NCI-H1694 treated with DMSO at 0.1 percent for 48 hours (cell line): ENCODE measurements at regions not wholly inside any gene's neighbourhood (a gene's known extent, or its start where the extent isn't known, plus 50 kb on each side); places are given as distances from the start of the nearest gene placed in this dataset.

Source experiments
- DNase-seq: peaks from one replicate; lab custom pipeline; 2025; lab: John Stamatoyannopoulos, UW

DNA sequence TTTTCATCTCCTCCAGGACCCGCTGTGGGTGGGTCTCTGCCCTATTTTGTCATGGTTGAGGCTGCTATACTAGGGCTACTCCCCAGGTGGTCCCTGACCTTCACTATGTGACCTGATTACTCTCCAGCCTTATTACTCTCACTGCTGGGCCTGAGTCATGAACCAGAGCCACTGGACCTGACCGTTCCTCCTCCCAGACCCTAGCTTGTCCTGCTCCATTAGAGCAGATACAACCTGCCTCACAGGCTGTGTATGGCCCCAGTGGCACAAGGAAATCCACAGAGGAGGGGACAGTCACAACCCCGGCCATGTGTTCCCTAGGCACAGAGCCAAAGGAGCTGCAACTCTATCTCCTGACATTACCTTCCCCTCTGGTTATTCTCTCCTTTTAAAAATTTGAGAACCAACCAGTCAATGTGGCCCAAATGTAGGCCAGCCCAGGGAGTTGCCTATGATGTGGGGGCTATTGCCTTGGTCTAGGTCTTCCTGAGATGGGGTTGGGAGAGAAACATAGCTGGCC, 96.0 kb upstream of the FSTL4 start:
- no peak for DNase-seq

DNA sequence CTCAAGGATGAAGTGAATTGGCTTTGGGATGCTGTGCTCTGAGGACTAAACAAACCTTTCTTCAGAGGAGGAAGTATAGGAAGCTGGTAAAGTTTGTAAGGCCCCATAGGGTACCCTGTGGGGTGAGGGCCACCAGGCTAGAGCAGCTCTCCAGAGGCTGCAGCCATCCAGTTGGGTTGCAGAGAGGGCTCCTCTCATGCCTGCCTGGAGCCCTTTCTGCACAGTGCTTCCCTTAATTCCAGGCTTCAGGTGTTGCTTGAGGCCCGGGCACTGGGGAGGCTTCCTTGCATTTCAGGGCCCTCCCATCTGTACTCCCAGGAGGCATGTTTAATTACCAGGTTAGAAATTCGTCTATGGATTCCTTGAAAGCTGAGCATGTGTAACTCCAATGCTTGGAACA, 95.3 kb upstream of the FSTL4 start:
- DNase-seq: no peak

DNA sequence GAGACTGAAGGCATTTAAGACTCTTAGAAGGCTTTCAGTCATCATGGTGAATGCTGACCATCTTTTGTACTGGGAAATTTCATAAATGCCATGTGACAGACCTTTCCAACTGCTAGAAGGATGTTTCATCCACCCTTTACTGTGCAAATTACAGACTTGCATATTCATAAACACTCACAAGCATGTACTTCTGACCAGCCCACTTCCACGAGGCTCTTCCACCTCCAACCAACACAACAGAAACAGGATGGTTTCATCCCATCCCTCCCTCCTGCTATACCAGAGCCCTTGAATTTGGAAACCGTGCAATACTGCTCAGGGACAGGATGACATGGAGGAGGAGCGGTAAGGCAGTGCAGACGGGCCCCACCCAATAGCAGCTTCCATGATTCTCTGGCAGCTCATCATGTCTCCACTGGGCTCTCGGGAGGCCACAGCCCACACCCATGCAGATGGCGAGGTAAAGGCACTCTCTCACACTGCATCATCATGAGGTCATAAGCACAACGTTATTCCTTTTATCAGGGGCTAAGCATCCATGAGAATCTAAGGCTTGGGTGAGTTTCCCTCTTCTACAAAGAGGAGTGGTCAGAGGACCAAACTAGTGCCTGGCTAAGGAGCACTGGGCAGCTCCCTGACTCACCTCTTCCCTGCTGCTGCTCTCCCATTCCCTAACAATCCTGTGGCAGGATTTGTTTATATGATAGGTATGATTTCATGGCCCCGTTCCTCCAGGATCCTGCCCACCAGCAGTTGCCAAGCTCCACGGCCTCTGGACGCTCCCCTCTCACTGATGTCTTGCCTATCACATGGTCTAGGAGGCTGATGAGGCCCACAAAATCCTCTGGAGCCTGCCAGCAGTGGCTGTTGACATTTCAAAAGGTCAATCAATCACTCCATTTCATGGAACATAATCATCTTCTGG, 94.4 kb upstream of the FSTL4 start:
- DNase-seq: no peak

DNA sequence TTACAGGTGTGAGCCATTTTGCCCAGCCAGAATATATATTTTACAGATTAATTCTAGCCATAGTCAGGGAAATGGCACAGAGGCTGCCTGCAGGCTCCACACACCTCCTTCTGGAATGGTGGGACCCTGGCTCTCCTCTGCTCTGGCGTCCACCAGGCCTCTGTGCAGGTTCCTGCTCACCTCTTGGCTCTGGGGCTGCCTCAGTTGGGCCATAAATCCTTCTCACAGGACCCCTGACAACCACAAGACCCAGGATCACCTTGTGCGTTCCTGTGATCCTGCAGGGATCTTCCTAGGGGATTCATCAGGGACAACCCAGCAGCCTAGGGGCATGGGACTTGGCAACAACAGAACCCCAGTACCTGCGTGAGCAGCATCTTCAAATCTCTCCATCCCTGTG, 93.0 kb upstream of the FSTL4 start:
- no peak for DNase-seq

DNA sequence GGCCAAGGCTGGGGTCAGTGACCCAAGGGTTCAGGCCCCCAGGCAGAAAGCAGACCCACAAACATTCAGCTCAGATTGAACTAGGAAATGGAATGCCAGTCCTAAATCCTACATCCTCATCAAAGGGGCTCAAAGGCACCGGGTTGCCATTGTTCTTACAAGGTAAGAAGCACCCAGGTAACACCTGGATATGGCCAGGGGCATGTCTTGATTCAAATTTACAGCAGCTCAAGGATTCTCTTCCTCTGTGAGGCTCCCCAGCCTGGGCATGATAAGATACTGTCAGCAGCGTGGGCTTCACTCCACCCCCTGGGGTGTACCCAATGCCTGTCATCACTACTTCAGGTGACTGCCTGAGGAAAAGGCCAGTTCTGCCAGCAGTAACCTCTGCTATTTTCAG, 92.1 kb upstream of the FSTL4 start:
- DNase-seq: no peak

DNA sequence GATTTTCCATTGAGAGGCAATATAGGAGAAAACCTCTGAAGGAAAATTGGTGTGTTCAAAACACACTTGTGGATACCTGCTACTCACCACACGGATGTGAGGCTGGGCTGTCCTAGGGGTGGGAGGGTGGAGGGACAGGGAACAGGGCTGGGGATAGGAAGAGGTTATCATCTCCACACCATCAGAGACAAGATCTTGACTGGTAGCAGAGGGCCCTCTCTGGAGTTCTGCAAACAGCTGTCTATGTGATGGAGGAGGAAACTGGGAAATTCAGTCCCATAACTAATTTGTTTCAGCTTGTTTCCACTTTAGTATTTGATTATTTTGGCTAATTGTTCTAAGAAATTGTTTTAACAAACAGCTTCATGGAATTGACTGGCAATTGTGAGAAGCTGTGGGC, 91.6 kb upstream of the FSTL4 start:
- no peak for DNase-seq

DNA sequence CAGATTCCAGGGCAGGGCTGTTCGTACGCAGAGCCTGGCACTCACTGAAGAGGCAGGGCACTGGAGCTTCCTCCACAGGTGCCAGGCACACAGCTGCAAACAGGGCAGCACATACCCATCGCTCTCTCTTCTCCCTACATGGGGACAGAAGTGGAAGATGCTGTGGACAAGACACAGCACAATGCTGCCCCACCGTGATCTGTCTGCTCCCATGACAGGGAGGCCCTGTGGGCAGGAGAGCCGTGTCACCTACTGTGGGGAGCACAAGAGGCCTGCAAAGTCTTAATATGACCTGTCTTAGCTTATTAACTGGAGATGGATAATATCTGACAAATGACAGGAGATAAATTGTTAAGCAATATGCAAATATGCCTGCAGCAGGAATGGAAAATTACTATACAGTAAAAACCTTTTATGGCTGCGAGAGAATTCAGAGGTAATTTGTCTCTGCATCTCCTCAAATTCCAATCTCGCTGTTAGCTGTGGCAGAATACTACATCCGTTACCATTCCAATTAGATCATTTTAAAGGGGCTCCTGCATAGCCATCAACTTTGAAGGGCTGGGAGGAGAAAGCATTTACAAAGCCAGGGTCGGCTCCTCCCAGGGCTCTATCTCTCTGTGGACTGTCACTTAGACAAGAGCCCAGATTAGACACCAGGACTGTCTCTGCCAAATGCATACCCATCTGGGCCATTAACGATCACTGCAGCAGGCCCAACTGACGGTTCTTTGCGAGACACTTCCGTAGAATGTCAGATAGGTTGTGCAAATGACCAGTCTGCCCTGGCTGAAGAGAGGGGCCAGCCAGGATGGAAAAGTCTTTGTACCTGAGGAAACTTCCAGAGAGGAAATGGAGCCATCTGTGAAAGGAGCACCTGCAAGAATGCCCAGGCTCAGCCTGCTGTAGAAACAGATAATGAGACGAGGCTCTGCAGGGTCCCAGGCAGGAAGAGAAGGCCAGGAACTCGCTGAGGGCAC, 90.7 kb upstream of the FSTL4 start:
- no peak for DNase-seq

DNA sequence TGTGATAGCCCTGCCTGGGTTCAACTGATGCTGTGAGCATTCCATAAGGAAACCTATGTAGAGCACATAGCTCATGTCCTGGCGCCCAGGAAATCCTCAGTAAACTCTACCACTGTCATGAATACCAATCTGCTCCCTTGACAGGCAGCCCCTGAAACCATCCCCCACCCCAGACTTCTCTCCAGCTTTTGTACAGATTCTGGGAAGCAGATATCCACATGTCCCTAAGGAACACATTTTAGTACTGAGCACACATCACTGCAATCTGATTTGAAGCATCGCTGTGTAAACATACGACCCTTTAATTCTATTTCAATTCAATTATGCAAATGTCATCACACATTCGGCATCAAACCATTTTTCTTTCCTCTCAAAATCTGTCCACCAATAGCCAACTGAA, 89.5 kb upstream of the FSTL4 start:
- no peak for DNase-seq

DNA sequence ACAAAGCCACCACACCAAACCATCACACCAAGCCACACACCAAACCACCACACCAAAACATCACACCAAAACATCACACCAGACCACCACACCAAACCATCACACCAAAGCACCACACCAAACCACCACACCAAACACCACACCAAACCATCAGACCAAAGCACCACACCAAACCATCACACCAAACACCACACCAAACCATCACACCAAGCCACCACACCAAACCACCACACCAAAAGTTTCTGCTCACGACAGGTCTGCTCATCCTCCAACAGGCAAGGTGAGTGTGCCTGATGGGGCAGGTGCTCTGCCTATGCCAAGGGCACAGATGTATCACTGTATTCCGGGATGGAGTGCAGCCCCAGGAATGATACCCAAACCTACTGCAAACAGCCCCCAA, 87.9 kb upstream of the FSTL4 start:
- DNase-seq: no peak

DNA sequence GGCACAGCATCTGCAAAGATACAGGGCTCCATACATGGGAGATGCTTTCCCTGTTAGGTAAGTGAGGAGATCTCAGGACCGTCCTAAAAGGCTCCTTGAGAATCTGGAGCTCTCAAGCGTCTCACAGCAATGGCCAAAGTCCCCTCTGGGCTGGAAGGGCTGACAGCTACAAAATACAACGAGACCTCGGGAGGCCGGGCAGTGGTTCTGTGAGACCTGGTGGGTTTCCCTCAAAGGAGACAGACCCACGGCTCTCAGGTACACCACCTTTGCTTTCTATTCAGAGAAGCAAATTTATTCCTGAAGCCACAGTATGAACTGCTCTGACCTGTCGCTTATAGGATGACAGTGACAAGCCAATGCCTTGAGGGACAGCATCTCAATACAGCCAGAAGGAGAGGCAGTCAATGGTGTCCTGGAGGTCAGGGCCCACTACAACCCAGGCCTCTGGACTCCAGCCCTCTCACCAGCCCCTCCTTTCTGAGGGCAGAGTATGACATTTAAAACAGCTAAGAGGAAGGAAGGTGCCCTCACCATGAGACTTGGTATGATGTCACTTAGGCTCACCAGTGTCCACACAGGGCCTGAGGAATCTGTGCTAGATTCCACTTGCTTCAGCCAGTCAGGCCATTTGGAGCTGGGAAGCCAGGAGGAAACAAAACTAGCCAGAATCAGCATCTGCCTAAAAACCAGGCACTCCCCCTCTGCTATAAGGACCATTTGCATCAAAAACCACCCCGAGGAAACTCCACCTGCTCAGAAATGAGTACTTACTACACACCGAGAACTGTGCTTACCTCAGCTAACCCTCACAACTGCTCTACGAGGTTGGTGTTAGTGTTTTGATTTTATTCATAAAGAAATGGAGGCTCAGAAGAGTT, 86.5 kb upstream of the FSTL4 start:
- no peak for DNase-seq

DNA sequence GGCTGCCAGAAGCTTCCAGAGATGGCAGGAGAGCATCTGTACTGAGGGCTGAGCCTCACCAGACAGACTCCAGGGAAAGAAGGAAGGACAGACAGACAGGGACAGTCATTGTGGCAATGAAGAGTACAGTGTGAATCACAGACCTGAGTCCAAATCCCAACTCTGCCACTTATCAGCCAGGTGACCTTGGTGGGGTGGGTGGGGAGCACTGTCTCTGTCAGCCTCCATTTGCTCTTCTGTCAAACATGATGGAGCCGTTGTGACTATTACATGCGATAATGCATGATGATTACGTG, 85.9 kb upstream of the FSTL4 start:
- no peak for DNase-seq

DNA sequence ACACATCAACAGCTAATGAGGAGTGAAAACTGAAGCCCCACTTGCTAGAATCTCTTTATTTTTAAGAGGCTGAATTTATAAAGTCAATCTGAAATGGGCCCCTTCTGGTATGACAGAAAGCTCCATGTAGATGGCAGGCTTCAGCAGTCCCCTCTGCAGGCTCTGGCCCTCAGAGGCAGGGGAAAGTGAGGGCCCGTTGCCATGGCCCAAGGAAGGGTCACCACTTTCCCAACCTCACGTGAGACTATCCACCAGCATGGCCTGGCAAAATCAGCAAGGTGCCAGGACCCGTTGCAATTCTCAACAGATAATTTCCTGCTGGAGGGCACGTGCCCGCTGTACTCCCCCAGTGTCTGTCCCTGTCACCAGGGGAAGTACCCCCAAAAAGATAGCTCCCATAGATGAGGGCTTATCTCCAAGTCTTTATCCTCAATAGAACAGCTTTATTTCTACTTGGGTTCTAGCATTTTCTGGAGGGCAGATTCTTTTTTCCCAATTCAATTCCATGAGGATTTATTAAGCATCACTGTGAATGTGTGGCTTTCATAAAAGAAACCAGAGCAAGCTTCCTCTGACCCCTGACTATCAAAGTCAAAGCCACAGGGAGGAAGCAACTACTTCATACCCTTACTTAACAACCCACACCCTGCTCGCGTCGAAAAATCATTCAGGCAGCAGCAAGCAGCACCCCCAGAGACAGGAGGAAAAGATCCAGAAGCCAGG, 85.4 kb upstream of the FSTL4 start:
- no peak for DNase-seq

DNA sequence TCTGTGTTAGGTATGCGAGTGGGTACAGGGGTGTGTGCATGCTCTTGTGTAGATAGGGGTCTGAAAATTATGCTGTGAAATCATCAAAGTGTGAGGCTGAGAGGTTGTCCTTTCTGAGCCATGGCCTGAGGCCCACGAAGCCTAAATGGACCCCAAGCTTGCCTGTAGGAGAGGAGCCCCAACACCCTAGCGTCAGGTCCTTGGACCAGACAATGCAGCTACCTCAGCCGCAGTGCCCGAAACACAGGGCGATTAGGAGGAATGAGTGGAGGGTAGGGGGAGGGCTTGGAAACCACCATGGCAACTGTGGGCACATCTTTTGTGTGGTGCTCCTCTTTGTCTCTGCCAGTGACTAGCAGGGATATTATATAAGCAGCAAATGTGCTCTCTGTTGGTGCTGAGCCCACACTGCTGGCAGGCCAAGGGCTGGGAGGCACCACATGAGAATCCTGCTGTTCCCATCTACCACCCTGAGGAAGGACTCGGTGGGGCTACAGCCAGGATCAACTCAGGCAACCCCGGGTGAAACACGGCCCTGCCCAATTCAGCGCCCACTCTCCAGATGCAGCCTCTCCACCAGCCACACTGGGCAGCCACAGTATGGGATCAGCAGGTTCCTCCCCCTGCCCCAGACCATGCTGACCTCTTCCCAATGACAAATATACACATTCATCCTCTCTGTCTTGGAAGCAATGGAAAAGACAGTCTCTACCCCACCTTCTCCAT, 84.6 kb upstream of the FSTL4 start:
- DNase-seq: no peak

DNA sequence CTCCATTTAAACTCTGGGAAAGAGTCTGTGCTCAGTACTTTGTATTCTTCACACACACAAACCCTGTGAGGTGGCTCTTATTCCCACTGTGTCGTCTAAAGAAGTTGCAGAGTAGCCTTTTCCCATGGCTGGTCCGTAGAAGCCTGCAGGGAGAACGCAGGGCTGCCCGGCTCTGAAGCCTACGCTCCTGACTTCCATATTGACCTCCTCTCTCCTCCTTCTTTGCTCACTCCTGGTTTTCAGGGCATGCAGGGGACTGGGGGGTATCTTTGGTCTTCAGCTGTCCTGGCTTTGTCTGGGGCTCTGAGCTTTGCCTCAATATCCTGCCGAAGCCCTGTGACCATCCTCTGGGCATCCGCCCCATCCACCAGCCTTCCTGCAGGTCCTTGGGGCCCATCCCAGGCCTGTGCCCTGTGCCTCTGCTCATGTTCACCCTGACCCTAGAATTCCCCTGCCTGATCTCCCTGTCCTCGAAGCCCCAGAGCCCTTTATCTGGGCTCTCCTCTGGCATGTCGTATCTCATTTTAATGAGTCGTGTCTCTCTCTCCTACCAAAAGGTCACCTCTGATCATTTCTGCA, 83.8 kb upstream of the FSTL4 start:
- DNase-seq: no peak

DNA sequence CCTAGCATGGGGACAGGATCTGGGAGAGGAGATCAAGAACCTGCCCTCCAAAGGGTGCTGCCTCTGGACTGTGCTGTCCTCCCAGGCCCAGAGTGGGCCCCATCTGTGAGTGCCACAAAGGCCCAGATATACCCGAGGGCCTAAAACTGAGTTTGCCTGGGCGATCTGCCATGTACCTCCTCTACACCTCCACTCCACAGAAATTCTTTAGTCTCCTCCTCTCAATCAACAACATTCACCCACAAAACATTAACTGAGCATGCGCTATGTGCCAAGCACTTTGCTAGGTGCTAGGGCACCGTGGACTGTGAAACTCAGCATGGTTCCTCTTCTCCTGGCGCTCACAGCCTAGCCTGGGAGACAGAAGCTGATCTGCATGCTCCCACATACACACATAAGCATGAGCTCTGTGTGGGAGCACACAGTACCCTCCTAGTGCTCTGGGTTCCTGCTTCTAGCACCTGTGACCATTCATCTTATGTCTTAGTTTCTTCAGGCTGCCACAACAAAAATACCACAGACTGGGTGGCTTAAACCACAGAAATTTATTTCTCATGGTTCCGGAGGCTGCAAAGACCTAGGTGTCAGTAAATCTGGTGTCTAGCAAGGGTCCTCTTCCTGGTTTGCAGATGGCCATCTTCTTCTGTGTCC, 82.0 kb upstream of the FSTL4 start:
- no peak for DNase-seq

DNA sequence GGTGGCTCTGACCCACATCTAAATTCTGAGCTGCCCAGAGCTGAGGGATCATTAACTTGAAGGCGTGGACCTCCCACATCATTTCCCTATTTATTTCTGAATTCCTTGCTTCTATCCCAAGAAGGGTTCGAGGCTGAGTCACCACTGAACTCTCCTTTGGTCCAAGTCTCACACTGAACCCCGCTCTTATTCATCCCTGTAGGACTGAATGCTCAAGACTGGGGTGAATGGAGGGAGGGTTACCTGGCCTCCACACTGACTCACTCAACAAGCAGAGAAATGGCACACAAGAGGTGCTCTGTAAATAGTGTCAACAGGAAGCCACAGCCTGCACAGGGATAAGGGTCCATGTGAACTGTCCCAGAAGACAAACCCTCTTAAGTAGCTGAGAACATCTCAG, 79.1 kb upstream of the FSTL4 start:
- DNase-seq: no peak

DNA sequence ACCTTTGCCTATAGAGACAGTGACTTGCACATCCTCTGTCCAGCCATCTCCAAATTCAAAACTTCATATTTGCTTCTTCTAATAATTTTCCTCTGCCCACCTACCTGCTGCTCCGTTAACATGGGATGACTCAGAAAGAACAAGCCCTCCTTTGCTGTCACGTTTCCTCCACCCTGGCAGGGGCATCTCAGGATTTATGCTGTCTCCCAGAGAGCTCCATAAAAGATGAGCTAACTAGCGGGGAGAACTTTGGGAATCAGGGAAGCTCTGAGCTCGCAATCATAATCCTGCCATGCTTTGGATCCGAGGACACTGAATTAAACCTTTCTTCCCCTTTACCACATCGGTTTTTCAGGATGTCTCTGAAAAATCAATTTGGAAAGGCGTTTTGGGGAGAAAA, 78.4 kb upstream of the FSTL4 start:
- DNase-seq: no peak

DNA sequence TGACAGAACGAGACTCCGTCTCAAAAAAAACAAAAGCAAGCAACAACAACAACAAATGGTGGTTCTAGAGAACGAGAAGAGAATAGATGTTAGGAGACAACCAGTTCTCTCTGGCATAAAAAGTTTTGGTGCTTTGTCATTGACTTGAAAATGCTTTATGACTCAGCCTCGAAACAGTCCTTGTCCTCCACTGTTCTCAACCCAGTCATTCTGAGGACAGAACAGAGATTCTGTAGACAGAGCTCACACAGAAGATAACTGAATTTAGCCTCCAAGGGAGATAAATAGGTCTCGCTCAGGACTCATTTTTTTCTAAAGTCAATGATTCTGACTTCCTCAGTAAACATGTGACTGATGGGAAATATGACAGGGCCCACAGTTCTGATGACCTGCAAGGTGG, 76.0 kb upstream of the FSTL4 start:
- DNase-seq: no peak

DNA sequence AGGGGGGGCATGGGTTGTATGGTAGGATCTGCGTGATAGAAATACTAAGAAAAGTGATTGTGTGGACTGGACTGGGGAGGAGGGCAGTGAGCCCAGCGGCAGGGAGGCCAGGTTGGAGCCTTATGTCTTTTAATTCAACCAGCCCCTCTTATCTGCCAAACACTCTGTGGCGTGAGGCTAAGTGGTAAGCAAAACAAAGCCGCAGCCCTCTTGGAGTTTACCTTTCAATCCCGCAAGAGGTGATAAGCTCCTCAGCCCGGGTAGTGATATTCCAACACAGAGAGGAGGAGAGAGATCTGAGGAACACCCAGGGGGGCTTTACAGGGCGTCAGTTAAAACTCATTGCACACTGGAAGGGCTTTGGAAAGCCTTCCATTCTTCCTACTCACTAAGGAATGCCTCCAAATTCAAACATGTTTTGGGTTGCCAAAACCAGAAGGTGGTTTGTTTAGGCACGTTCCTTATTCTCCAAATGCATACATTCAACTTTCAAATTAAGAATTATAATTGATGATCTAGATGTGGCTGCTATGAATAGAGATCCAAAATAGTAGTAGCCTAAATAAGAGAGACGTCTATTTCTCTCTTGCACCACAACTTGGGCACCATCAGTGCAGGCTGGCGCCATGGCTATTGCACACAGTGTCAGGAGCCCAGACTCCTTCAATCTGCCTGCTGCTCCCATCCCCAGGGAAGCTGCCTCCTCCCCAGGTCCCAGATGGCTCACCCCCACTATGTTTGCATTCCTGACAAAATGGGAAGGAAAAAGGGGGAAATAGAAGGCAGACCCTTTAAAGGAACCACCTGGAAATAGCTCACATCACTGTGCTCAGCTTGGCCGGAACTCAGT, 75.1 kb upstream of the FSTL4 start:
- DNase-seq: no peak
